Heart right ventricle (tissue), 16 donors: ENCODE measurements at regions not wholly inside any gene's neighbourhood (a gene's known extent, or its start where the extent isn't known, plus 50 kb on each side); places are given as distances from the start of the nearest gene placed in this dataset.
"Not testable (repeated sequence)": the region's sequence is repeated elsewhere in the genome, so short reads cannot be mapped to it uniquely, and the experiment has no call there.

Experiments
- ATAC-seq, 8 donors: fragments of 200-7000 bp; cut with Tn5 transposase; one replicate each; pipeline ENCODE4 v1.9.1; 2020; ENCODE audit warnings: mild to moderate bottlenecking in 8 of 8, moderate library complexity in 8 of 8, moderate number of reproducible peaks in 1 of 8
- DNase-seq, 2 donors: peaks; one replicate each; pipeline ENCODE4 v3.0.0-alpha.2; 2020
- H3K27ac ChIP-seq, 10 donors: fragments of 200-600 bp; sonication (generic) in 2 of 10; one replicate each; pipeline versions ENCODE4 v1.5.0 to v1.8.0; 2020 to 2022; ENCODE audit warnings: mild to moderate bottlenecking in 3 of 10
- H3K27me3 ChIP-seq, 7 donors: fragments of 200-600 bp; one replicate each; pipeline ENCODE4 v1.8.0; 2021 to 2022; ENCODE audit warnings: mild to moderate bottlenecking in 2 of 7
- H3K36me3 ChIP-seq, 9 donors: fragments of 200-600 bp; sonication (generic) in 1 of 9; one replicate each; pipeline versions ENCODE4 v1.5.0 to v1.8.0; 2020 to 2022; ENCODE audit warnings: mild to moderate bottlenecking in 2 of 9
- H3K4me1 ChIP-seq, 9 donors: fragments of 200-600 bp; sonication (generic) in 1 of 9; one replicate each; pipeline versions ENCODE4 v1.5.0 to v1.8.0; 2020 to 2022; ENCODE audit warnings: mild to moderate bottlenecking in 4 of 9
- H3K4me3 ChIP-seq, 10 donors: fragments of 200-600 bp; sonication (generic) in 2 of 10; one replicate each; pipeline versions ENCODE4 v1.5.0 to v1.8.0; 2020 to 2022; ENCODE audit warnings: mild to moderate bottlenecking in 7 of 10, moderate library complexity in 2 of 10
- H3K9me3 ChIP-seq, 11 donors: fragments of 200-600 bp in 10 of 11; sonication (generic) in 2 of 11; one replicate each; pipeline versions ENCODE4 v1.5.0 to v1.8.0; 2013 to 2022; ENCODE audit warnings: mild to moderate bottlenecking in 2 of 11, control low read depth in 1 of 11, moderate library complexity in 1 of 11
- WGBS, 2 donors: extraction: QIAGEN DNeasy Blood & Tissue Kit; methylation state at CpG; one replicate each; pipeline ENCODE4 v1.1.7; 2013; ENCODE audit warnings: inconsistent platforms in 1 of 2; 5-methylcytosine and 5-hydroxymethylcytosine counted together
- intact Hi-C, 10 donors: fragments of 100-400 bp; cut with DNase I; formaldehyde crosslinking; loops; one replicate each; pipeline versions ENCODE4 v1.11.1 to v1.14.2; 2022
- TF ChIP-seq, protein P1 (sequence below), 9 donors: fragments of 200-600 bp; sonication (generic) in 2 of 9; IDR thresholded peaks; one replicate each; pipeline versions ENCODE4 v1.5.0 to v1.8.0; 2021 to 2022; ENCODE audit warnings: antibody characterized with exemption in 9 of 9, mild to moderate bottlenecking in 5 of 9, moderate library complexity in 1 of 9
- donor health status: Arrhythmogenic right ventricular cardiomyopathy.
- donor health status: ischemic (EF 13 %, LVEDD 7.1; RV severe dilation, severe dysfunction).
- donor health status: healthy with polysubstance abuse.
- donor health status: DM: no; HTN: yes; CAD: no.
- donor health status: DM: no; HTN: no; CAD: no.
- donor health status: ischemic (EF 25% LVEDD 6.9; RV normal size, moderate dysfunction).
- donor health status: ischemic (EF 25% LVEDD 5.7; RV mildly dilated, moderate dysfunction).
- donor health status: healthy.
- donor health status: DM: yes; HTN: yes; CAD: no.
- donor health status: Ischemic cardiomyopathy.
- donor health status: ischemic (EF 35%, LVEDD 5.7; RV mildly dilated, moderate dysfunction).
- donor health status: nonischemic (EF 11% LVEDD 7.7; RV severe dilation, severe dysfunction).
- donor health status: DM: yes; HTN: yes; CAD: no.
- donor health status: PGD.
- donor health status: ischemic (EF 29% LVEDD 5.4; RV normal size, mild dysfunction).
- donor health status: nonischemic (EF 23%, LVEDD 6.1; RV moderate dilation, normal function).

DNA sequence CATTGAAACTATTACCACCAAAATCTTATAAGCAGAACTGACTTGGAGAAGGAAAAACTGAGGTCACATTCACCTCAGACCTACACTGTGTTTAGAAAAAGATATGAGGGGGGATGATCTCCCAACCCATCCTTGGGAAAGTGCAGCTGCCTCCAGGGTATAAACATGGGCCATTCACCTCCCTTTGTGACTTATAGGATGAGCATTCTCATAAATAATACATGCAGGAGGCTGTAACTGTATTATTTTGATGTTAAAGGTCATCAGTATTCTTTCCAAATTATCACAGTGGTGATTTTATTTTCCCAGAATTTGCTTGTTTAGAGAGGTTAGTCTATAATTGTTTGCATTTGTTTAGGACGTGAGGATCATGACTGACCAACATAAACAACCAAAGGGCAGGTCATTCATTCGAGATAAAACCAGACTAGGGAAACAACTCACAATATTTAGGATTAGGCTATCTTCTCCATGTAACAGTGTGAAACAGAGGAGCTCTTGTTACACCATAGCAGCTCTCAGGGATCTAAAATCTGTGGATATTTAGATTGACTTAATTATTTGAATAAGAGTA, 109.2 kb upstream of the NR5A2 start:
- no peaks in the 10 kb centered on the region for H3K9me3 ChIP-seq
- intact Hi-C loops: no loop called here
- no peaks in the 10 kb centered on the region for H3K36me3 ChIP-seq
- ATAC-seq (no peak), DNase-seq (no peak)
- TF ChIP-seq, protein P1, sequence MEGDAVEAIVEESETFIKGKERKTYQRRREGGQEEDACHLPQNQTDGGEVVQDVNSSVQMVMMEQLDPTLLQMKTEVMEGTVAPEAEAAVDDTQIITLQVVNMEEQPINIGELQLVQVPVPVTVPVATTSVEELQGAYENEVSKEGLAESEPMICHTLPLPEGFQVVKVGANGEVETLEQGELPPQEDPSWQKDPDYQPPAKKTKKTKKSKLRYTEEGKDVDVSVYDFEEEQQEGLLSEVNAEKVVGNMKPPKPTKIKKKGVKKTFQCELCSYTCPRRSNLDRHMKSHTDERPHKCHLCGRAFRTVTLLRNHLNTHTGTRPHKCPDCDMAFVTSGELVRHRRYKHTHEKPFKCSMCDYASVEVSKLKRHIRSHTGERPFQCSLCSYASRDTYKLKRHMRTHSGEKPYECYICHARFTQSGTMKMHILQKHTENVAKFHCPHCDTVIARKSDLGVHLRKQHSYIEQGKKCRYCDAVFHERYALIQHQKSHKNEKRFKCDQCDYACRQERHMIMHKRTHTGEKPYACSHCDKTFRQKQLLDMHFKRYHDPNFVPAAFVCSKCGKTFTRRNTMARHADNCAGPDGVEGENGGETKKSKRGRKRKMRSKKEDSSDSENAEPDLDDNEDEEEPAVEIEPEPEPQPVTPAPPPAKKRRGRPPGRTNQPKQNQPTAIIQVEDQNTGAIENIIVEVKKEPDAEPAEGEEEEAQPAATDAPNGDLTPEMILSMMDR (IDR thresholded peaks at IDR 0.05): no peak
- H3K4me1 ChIP-seq: no peaks in the 10 kb centered on the region
- H3K4me3 ChIP-seq: no peak overlapping the region
- 47 to 53% methylated on average over 2 of the region's 2 CpGs for WGBS, 2 donors
- peaks cover 0 to 2% (median 0%) of the 10 kb centered on the region in 7 donors for H3K27me3 ChIP-seq
- no peak overlapping the region for H3K27ac ChIP-seq

DNA sequence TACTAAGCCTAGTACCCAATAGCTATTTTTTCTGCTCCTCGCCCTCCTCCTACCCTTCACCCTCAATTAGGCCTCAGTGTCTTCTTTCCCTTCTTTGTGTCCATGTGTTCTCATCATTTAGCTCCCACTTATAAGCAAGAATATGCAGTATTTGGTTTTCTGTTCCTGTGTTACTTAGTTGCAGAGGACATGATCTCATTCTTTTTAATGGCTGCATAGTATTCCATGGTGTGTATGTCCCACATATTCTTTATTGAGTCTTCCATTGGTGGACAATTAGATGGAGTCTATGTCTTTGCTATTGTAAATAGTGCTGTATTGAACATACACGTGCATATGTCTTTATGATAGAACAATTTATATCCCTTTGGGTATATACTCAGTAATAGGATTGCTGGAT, 106.9 kb upstream of the NR5A2 start:
- Histone ChIP-seq H3K36me3 (no peaks in the 10 kb centered on the region), H3K4me1 (no peaks in the 10 kb centered on the region), H3K27ac (no peak overlapping the region), H3K9me3 (no peaks in the 10 kb centered on the region), H3K4me3 (no peak overlapping the region), H3K27me3 (no peaks in the 10 kb centered on the region)
- DNase-seq: no peak
- 91 to 93% methylated on average over 2 of the region's 2 CpGs for WGBS, 2 donors
- intact Hi-C loops: no loop called here
- TF ChIP-seq, protein P1 (IDR thresholded peaks at IDR 0.05): no peak
- ATAC-seq: no peak

DNA sequence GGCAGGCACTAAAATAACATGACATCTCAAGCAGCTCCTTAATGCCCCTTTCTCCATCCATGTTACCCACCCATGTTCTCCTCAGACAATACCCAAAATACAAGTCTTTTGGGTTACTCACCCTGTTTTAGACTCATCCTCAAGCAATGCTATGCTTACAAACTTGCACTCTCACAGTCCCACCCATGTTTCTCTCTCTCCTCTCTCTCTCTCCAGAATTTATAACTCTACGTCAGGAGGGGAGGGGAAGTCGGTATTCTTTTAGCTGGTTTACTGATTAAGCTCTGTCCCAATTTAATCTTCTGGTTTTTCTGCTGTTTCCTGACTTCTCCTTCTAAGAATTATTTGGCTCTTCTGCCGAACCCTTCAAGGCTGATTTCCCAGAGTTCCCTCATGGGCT, 98.0 kb upstream of the NR5A2 start:
- Histone ChIP-seq H3K9me3 (peaks cover 0 to 5% (median 0%) of the 10 kb centered on the region in 11 donors), H3K27me3 (no peaks in the 10 kb centered on the region), H3K36me3 (no peaks in the 10 kb centered on the region), H3K4me1 (no peaks in the 10 kb centered on the region), H3K4me3 (no peak overlapping the region), H3K27ac (no peak overlapping the region)
- ATAC-seq: no peak
- TF ChIP-seq, protein P1 (IDR thresholded peaks at IDR 0.05): no peak
- 84 to 87% methylated on average over 3 of the region's 3 CpGs for WGBS, 2 donors
- intact Hi-C loops: no loop called here
- DNase-seq: no peak

DNA sequence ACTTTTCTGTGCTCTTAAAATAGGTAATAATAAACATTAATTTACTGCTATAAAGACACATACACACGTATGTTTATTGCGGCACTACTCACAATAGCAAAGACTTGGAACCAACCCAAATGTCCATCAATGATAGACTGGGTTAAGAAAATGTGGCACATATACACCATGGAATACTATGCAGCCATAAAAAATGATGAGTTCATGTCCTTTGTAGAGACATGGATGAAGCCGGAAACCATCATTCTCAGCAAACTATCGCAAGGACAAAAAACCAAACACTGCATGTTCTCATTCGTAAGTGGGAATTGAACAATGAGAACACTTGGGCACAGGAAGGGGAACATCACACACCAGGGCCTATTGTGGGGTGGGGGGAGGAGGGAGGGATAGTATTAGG, 97.4 kb upstream of the NR5A2 start:
- 93 to 94% methylated on average over 5 of the region's 5 CpGs for WGBS, 2 donors
- H3K9me3 ChIP-seq, DNase-seq, H3K27ac ChIP-seq, H3K4me3 ChIP-seq, H3K27me3 ChIP-seq, H3K36me3 ChIP-seq, ATAC-seq, H3K4me1 ChIP-seq, intact Hi-C loops: not testable (repeated sequence)

DNA sequence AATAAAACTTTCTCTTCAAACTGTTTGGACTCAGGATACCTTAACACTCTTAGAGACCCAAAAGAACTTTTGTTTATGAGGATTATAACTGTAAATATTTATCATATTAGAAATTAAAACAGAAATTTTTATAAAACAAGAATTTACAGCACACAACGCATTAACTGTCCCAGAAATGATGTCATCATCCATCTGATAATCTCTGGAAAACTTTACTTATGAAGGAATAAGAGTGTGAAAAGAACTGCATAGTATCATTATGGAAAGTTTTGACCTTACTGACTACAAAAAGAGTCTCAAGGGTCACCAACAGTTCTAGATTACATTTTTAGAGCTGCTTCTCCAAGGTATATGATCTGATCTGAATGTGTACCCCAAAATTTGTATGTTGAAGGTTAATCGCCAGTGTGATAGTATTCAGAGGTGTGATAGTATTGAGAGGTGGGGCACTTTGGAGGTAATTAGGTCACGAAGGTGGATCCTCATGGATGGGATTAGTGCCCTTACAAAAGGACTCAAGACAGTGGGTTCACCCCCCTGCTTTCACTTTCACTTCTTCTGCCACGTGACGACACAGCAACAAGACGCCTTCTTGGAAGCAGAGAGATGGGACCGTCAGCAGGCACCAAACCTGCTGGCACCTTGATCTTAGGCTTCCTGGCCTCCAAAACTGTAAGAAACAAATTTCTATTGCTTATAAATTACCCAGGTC, 95.7 kb upstream of the NR5A2 start:
- Histone ChIP-seq H3K9me3 (peaks cover 0 to 5% (median 0%) of the 10 kb centered on the region in 11 donors), H3K27me3 (no peaks in the 10 kb centered on the region), H3K36me3 (no peaks in the 10 kb centered on the region), H3K4me3 (peak overlapping the region in 1 of 10 donors; percentile 36), H3K27ac (no peak overlapping the region), H3K4me1 (no peaks in the 10 kb centered on the region)
- intact Hi-C loops: no loop called here
- TF ChIP-seq, protein P1 (IDR thresholded peaks at IDR 0.05): no peak
- ATAC-seq (no peak), DNase-seq (no peak)
- 81 to 82% methylated on average over 7 of the region's 7 CpGs for WGBS, 2 donors
